T-helper 1 cell treated with Interleukin-12 subunit alpha and Interleukin-12 subunit beta and Interleukin-4 antibody, amounts not matched to agents 30 ng/mL and 1 ng/mL, for 36 hours (primary cell): ENCODE measurements at regions not wholly inside any gene's neighbourhood (a gene's known extent, or its start where the extent isn't known, plus 50 kb on each side); places are given as distances from the start of the nearest gene placed in this dataset.
"Not testable (repeated sequence)": the region's sequence is repeated elsewhere in the genome, so short reads cannot be mapped to it uniquely, and the experiment has no call there.

Experiments
- intact Hi-C: fragments of 100-400 bp; cut with micrococcal nuclease; formaldehyde crosslinking; loops from one replicate; pipeline ENCODE4 v1.15.1; 2024

GRCh38 chr13:39931505-39931904 lies 276.0 kb downstream of the COG6 start:
- intact Hi-C loops, result no loop called here

GRCh38 chr13:39932514-39932913 lies 277.1 kb downstream of the COG6 start:
- intact Hi-C loops, result not testable (repeated sequence)

- intact Hi-C loops, result no loop called here
Measured at GRCh38 chr13:39935155-39935554, 279.7 kb downstream of the COG6 start.

- intact Hi-C loops, result no loop called here
Measured at GRCh38 chr13:39938596-39938995, 283.1 kb downstream of the COG6 start.

GRCh38 chr13:39941236-39941635 lies 285.8 kb downstream of the COG6 start:
- intact Hi-C loops, result loop anchor here (5.0 kb wide), 2 partner anchors 164 to 836 kb away; no protein-coding TSS in a partner anchor

GRCh38 chr13:39941911-39942551 lies 286.6 kb downstream of the COG6 start:
- intact Hi-C loops, result loop anchor here (1.0 to 5.0 kb wide), 7 partner anchors 14 to 835 kb away; no protein-coding TSS in a partner anchor

GRCh38 chr13:39942552-39943273 lies 287.3 kb downstream of the COG6 start:
- intact Hi-C loops, result loop anchor here (1.0 to 5.0 kb wide), 7 partner anchors 14 to 835 kb away; no protein-coding TSS in a partner anchor

- intact Hi-C loops, result loop anchor here (5.0 kb wide), 2 partner anchors 166 to 834 kb away; no protein-coding TSS in a partner anchor
Measured at GRCh38 chr13:39943711-39944110, 288.2 kb downstream of the COG6 start.

- intact Hi-C loops, result no loop called here
Measured at GRCh38 chr13:39945226-39945625, 289.8 kb downstream of the COG6 start.

- intact Hi-C loops, result no loop called here
Measured at GRCh38 chr13:39946769-39947168, 291.3 kb downstream of the COG6 start.

GRCh38 chr13:39951301-39951700 lies 295.8 kb downstream of the COG6 start:
- intact Hi-C loops, result loop anchor here (10.0 kb wide), 1 partner anchor 916 kb away; the partner anchor contains the start of genes NHLRC3 and PROSER1

GRCh38 chr13:39952249-39953233 lies 297.1 kb downstream of the COG6 start:
- intact Hi-C loops, result loop anchor here (10.0 kb wide), 1 partner anchor 918 kb away; the partner anchor contains the start of genes NHLRC3 and PROSER1

- intact Hi-C loops, result loop anchor here (10.0 kb wide), 1 partner anchor 920 kb away; the partner anchor contains the start of genes NHLRC3 and PROSER1
Measured at GRCh38 chr13:39954476-39954875, 299.0 kb downstream of the COG6 start.

GRCh38 chr13:39955560-39955959 lies 300.1 kb downstream of the COG6 start:
- intact Hi-C loops, result loop anchor here (5.0 to 10.0 kb wide), 8 partner anchors 147 to 921 kb away; partner anchors contain the start of genes FOXO1, NHLRC3 and PROSER1

- intact Hi-C loops, result loop anchor here (1.0 to 10.0 kb wide), 10 partner anchors 14 to 921 kb away; partner anchors contain the start of genes FOXO1, NHLRC3 and PROSER1
Measured at GRCh38 chr13:39956036-39956435, 300.6 kb downstream of the COG6 start.

GRCh38 chr13:39957868-39958677 lies 302.6 kb downstream of the COG6 start:
- intact Hi-C loops, result loop anchor here (1.0 to 10.0 kb wide), 11 partner anchors 68 to 923 kb away; partner anchors contain the start of genes FOXO1, NHLRC3 and PROSER1

GRCh38 chr13:39959497-39960144 lies 304.2 kb downstream of the COG6 start:
- intact Hi-C loops, result loop anchor here (5.0 to 10.0 kb wide), 8 partner anchors 143 to 925 kb away; partner anchors contain the start of genes FOXO1, NHLRC3 and PROSER1

GRCh38 chr13:39960191-39960590 lies 304.7 kb downstream of the COG6 start:
- intact Hi-C loops, result no loop called here

GRCh38 chr13:39961036-39961435 lies 305.6 kb downstream of the COG6 start:
- intact Hi-C loops, result no loop called here
